ENCODE measurements at regions not wholly inside any gene's neighbourhood (a gene's known extent, or its start where the extent isn't known, plus 50 kb on each side); places are given as distances from the start of the nearest gene placed in this dataset.

GRCh38 chrX:137363559-137363958 lies 202.4 kb upstream of the ZIC3 start:
- in situ Hi-C loops (cut with HindIII; ENCODE audit: low pct_unique_long_range_greater_than_20kb, low sequenced_read_pairs) (no loop called here), intact Hi-C loops (cut with micrococcal nuclease; ENCODE audit: unreplicated experiment) (no loop called here)
- Histone ChIP-seq H3K9me3 (ENCODE audit: control insufficient read depth, insufficient read depth, low read depth, low read length) (no peaks in the 10 kb centered on the region), H3K27me3 (ENCODE audit: control insufficient read depth, insufficient read depth, low read length) (no peaks in the 10 kb centered on the region), H3K4me3 (ENCODE audit: low read depth in 2 of 2, low read length in 2 of 2) (no peak overlapping the region), H3K27ac (ENCODE audit: low read length) (no peak overlapping the region), H3K4me1 (ENCODE audit: control insufficient read depth, insufficient read depth, low read length) (no peaks in the 10 kb centered on the region), H3K36me3 (ENCODE audit: control insufficient read depth, insufficient read depth, low read length) (no peaks in the 10 kb centered on the region)
- DNase-seq (ENCODE audit: low read depth, low spot score) (no peak), ATAC-seq (no peak)
- TF ChIP-seq CTCF (IDR thresholded peaks at IDR 0.05), result no peak
- no peak for TF ChIP-seq SIN3A (IDR thresholded peaks at IDR 0.05; ENCODE audit: borderline replicate concordance, insufficient read depth, low read depth, low read length)
- no peak for TF ChIP-seq TCF7L2 (IDR thresholded peaks at IDR 0.05; ENCODE audit: low read depth, low read length)
- TF ChIP-seq REST (IDR thresholded peaks at IDR 0.05; ENCODE audit: insufficient read depth in 1 of 2, low read depth in 2 of 2, low read length in 1 of 2), result no peak
- no peak for TF ChIP-seq POLR2AphosphoS5 (IDR thresholded peaks at IDR 0.05; ENCODE audit: low read depth, low read length)
- POLR2A ChIA-PET, result no interaction called here
- CTCF ChIA-PET, result no interaction called here
- BruUV-seq (replicated peaks), result no TSS peak

- Histone ChIP-seq H3K9me3 (ENCODE audit: control insufficient read depth, insufficient read depth, low read depth, low read length) (no peaks in the 10 kb centered on the region), H3K4me3 (ENCODE audit: low read depth in 2 of 2, low read length in 2 of 2) (no peak overlapping the region), H3K36me3 (ENCODE audit: control insufficient read depth, insufficient read depth, low read length) (no peaks in the 10 kb centered on the region), H3K4me1 (ENCODE audit: control insufficient read depth, insufficient read depth, low read length) (no peaks in the 10 kb centered on the region), H3K27ac (ENCODE audit: low read length) (no peak overlapping the region), H3K27me3 (ENCODE audit: control insufficient read depth, insufficient read depth, low read length) (no peaks in the 10 kb centered on the region)
- CTCF ChIA-PET, result no interaction called here
- ATAC-seq (no peak), DNase-seq (ENCODE audit: low read depth, low spot score) (no peak)
- intact Hi-C loops (cut with micrococcal nuclease; ENCODE audit: unreplicated experiment) (no loop called here), in situ Hi-C loops (cut with HindIII; ENCODE audit: low pct_unique_long_range_greater_than_20kb, low sequenced_read_pairs) (no loop called here)
- BruUV-seq (replicated peaks), result no TSS peak
- TF ChIP-seq TCF7L2 (IDR thresholded peaks at IDR 0.05; ENCODE audit: low read depth, low read length) (no peak), POLR2AphosphoS5 (IDR thresholded peaks at IDR 0.05; ENCODE audit: low read depth, low read length) (no peak), SIN3A (IDR thresholded peaks at IDR 0.05; ENCODE audit: borderline replicate concordance, insufficient read depth, low read depth, low read length) (no peak)
- POLR2A ChIA-PET, result no interaction called here
Measured at GRCh38 chrX:137362583-137362982, 203.3 kb upstream of the ZIC3 start.

GRCh38 chrX:137354851-137355250 lies 211.1 kb upstream of the ZIC3 start:
- Histone ChIP-seq H3K4me3 (ENCODE audit: low read depth in 2 of 2, low read length in 2 of 2) (no peak overlapping the region), H3K9me3 (ENCODE audit: control insufficient read depth, insufficient read depth, low read depth, low read length) (no peaks in the 10 kb centered on the region), H3K27ac (ENCODE audit: low read length) (no peak overlapping the region), H3K27me3 (ENCODE audit: control insufficient read depth, insufficient read depth, low read length) (no peaks in the 10 kb centered on the region), H3K36me3 (ENCODE audit: control insufficient read depth, insufficient read depth, low read length) (no peaks in the 10 kb centered on the region), H3K4me1 (ENCODE audit: control insufficient read depth, insufficient read depth, low read length) (no peaks in the 10 kb centered on the region)
- intact Hi-C loops (cut with micrococcal nuclease; ENCODE audit: unreplicated experiment), result no loop called here
- no peak for ATAC-seq
- TF ChIP-seq POLR2AphosphoS5 (IDR thresholded peaks at IDR 0.05; ENCODE audit: low read depth, low read length), result no peak
- no peak for TF ChIP-seq REST (IDR thresholded peaks at IDR 0.05; ENCODE audit: insufficient read depth in 1 of 2, low read depth in 2 of 2, low read length in 1 of 2)
- TF ChIP-seq CTCF (IDR thresholded peaks at IDR 0.05), result no peak
- no peak for DNase-seq (ENCODE audit: low read depth, low spot score)
- in situ Hi-C loops (cut with HindIII; ENCODE audit: low pct_unique_long_range_greater_than_20kb, low sequenced_read_pairs), result no loop called here
- POLR2A ChIA-PET, result no interaction called here
- CTCF ChIA-PET, result no interaction called here
- no TSS peak for BruUV-seq (replicated peaks)
